ENCODE measurements at regions not wholly inside any gene's neighbourhood (a gene's known extent, or its start where the extent isn't known, plus 50 kb on each side); places are given as distances from the start of the nearest gene placed in this dataset.

- no peaks in the 10 kb centered on the region for H3K36me3 ChIP-seq
- no peak for TF ChIP-seq CTCF (IDR thresholded peaks at IDR 0.05)
- no peaks in the 10 kb centered on the region for H3K9me3 ChIP-seq
- DNase-seq (ENCODE audit: low spot score in 2 of 2) = no peak
- H3K4me3 ChIP-seq = no peak overlapping the region
- no peaks in the 10 kb centered on the region for H3K27me3 ChIP-seq
- intact Hi-C loops (cut with DNase I) = loop anchor here (10.0 kb wide), 1 partner anchor 137 kb away; no protein-coding TSS in a partner anchor
- H3K27ac ChIP-seq = no peak overlapping the region
- H3K4me1 ChIP-seq = no peaks in the 10 kb centered on the region
Observed at GRCh38 chr6:19477563-19477962, 359.6 kb upstream of the ID4 start.

- no peaks in the 10 kb centered on the region for H3K9me3 ChIP-seq
- no peak for DNase-seq (ENCODE audit: low spot score in 2 of 2)
- H3K27ac ChIP-seq = no peak overlapping the region
- no peak overlapping the region for H3K4me3 ChIP-seq
- H3K27me3 ChIP-seq = no peaks in the 10 kb centered on the region
- no peaks in the 10 kb centered on the region for H3K4me1 ChIP-seq
- no peak for TF ChIP-seq CTCF (IDR thresholded peaks at IDR 0.05)
- intact Hi-C loops (cut with DNase I) = loop anchor here (10.0 kb wide), 1 partner anchor 137 kb away; no protein-coding TSS in a partner anchor
- no peaks in the 10 kb centered on the region for H3K36me3 ChIP-seq
Observed at GRCh38 chr6:19478273-19478672, 358.9 kb upstream of the ID4 start.

GRCh38 chr6:19478992-19479391, 358.2 kb upstream of the ID4 start:
- intact Hi-C loops (cut with DNase I) = loop anchor here (10.0 kb wide), 1 partner anchor 136 kb away; no protein-coding TSS in a partner anchor
- no peaks in the 10 kb centered on the region for H3K4me1 ChIP-seq
- no peaks in the 10 kb centered on the region for H3K27me3 ChIP-seq
- no peaks in the 10 kb centered on the region for H3K36me3 ChIP-seq
- H3K4me3 ChIP-seq = no peak overlapping the region
- no peak for TF ChIP-seq CTCF (IDR thresholded peaks at IDR 0.05)
- no peak overlapping the region for H3K27ac ChIP-seq
- H3K9me3 ChIP-seq = no peaks in the 10 kb centered on the region
- DNase-seq (ENCODE audit: low spot score in 2 of 2) = no peak

GRCh38 chr6:19479551-19479950, 357.6 kb upstream of the ID4 start:
- no peaks in the 10 kb centered on the region for H3K9me3 ChIP-seq
- TF ChIP-seq CTCF (IDR thresholded peaks at IDR 0.05) = no peak
- DNase-seq (ENCODE audit: low spot score in 2 of 2) = no peak
- H3K4me3 ChIP-seq = no peak overlapping the region
- no peaks in the 10 kb centered on the region for H3K27me3 ChIP-seq
- H3K27ac ChIP-seq = no peak overlapping the region
- intact Hi-C loops (cut with DNase I) = loop anchor here (10.0 kb wide), 1 partner anchor 135 kb away; no protein-coding TSS in a partner anchor
- H3K36me3 ChIP-seq = no peaks in the 10 kb centered on the region
- H3K4me1 ChIP-seq = no peaks in the 10 kb centered on the region

GRCh38 chr6:19492636-19493405, 344.3 kb upstream of the ID4 start:
- no peaks in the 10 kb centered on the region for H3K9me3 ChIP-seq
- no peak for DNase-seq (ENCODE audit: low spot score in 2 of 2)
- H3K27ac ChIP-seq = no peak overlapping the region
- intact Hi-C loops (cut with DNase I) = no loop called here
- no peak for TF ChIP-seq CTCF (IDR thresholded peaks at IDR 0.05)
- H3K4me1 ChIP-seq = no peaks in the 10 kb centered on the region
- no peak overlapping the region for H3K4me3 ChIP-seq
- H3K36me3 ChIP-seq = no peaks in the 10 kb centered on the region
- no peaks in the 10 kb centered on the region for H3K27me3 ChIP-seq

Data from ascending aorta (tissue), 2 donors.